NCI-H2171 (cell line): ENCODE measurements at regions not wholly inside any gene's neighbourhood (a gene's known extent, or its start where the extent isn't known, plus 50 kb on each side); places are given as distances from the start of the nearest gene placed in this dataset.
A peak's percentile ranks its signal among the peaks of the same experiment; 100 is the strongest.

Experiments
- DNase-seq: peaks from one replicate; lab custom pipeline; 2025; lab: John Stamatoyannopoulos, UW

- DNase-seq = no peak
Measured at GRCh38 chr3:177992993-177993970, 543.0 kb upstream of the KCNMB2 start.

DNA sequence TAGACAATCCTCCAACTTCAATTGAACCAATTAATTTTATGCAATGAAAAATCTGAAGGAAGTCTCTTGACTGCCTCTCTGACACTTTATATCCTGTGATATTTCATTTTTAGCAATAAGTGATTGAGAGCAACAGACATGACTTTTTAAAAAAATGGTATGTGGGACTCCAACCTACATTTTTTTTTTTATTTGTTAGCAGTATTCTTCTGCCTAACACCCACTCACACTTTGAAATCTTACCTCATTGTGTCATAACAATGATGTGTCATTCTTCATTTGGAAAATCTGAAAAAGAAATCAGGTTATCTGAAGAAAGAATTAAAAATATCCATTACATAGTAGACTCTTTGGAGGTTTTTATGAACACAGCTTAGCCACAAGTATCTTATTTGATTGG is 541.3 kb upstream of the KCNMB2 start:
- no peak for DNase-seq

GRCh38 chr3:177995381-177996085 is 540.7 kb upstream of the KCNMB2 start:
- no peak for DNase-seq

GRCh38 chr3:178001670-178002101 is 534.5 kb upstream of the KCNMB2 start:
- DNase-seq = no peak

GRCh38 chr3:178002113-178002512 is 534.1 kb upstream of the KCNMB2 start:
- DNase-seq = peak; percentile 15

- no peak for DNase-seq
Measured at GRCh38 chr3:178003756-178004155, 532.5 kb upstream of the KCNMB2 start.

- no peak for DNase-seq
Measured at GRCh38 chr3:178005961-178006360, 530.3 kb upstream of the KCNMB2 start.

GRCh38 chr3:178010306-178010705 is 525.9 kb upstream of the KCNMB2 start:
- DNase-seq = no peak

DNA sequence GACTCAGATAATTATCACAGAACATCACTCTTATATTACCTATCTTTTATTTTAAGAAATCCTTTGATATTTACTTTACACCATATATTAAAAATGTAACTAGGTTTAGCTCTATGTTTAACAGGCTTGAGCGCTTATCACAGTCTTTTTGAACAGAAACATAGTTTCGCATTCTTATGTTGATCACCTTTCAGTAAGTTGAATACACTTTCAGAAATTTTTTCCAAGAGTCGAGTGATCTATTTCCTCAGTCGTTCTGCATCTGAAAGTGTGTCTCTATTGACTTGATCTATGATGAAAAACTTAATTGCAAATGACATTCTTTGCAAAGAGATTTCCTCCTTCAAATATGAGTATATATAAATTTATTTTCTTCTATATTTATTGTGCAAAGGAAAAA is 516.6 kb upstream of the KCNMB2 start:
- DNase-seq = no peak

DNA sequence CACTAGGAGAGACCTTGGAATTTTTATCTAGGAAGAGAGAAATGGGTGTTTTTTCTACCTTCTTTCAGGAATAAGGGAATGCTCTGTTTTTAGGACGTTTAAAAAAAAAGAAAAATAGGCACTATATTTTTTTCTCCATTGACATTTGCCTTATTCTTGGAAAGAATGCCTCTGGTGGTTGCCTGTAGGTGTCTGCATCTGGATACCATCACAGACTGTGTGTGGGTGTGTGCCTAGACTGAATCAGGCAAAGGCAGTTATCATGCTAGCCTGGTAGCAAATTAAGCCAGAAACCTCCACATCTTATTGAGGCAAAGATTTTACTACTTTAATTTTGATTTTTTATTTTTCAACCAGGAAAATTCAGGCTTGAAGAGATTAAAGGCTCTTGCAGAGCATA is 513.6 kb upstream of the KCNMB2 start:
- DNase-seq = no peak

DNA sequence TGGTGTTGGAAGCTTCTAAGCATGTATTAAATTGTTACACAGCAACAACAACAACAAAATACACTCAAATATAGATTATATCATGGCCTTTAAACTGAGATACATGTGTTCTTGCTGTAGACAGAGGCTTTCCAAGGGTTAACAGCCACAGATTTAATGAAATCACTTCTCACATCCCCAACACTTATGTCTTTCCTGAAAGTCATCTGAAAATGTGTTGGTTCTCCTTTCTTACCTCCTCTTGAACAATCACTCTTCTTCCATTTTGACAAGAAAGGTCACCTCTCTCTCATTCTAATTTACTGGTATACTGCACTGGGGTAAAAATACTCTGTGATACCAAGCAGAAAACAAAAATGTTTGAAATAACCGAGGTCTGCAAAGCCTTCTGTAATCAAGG is 507.3 kb upstream of the KCNMB2 start:
- no peak for DNase-seq

GRCh38 chr3:178036451-178037144 is 499.6 kb upstream of the KCNMB2 start:
- DNase-seq = no peak

GRCh38 chr3:178041931-178042330 is 494.3 kb upstream of the KCNMB2 start:
- no peak for DNase-seq

DNA sequence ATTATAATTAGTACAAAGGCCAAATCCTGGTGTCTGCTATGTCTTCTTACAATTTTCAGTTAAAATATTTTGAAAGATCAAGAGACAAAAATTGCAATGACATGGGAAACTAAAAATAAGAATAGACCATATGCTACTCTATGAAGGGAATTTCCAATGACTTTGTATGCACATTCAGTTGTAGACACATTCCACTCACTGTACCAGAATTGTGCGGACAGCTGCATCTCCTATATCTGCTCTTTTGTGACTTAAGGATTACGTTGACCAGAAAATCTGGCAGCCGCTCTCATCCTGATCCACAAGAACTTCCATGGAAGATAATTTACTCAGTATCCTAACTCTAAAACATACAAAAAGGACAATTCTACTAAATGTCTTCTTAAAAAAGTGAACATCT is 493.9 kb upstream of the KCNMB2 start:
- no peak for DNase-seq

GRCh38 chr3:178043084-178043483 is 493.2 kb upstream of the KCNMB2 start:
- no peak for DNase-seq

- no peak for DNase-seq
Measured at GRCh38 chr3:178044320-178044719, 491.9 kb upstream of the KCNMB2 start.

GRCh38 chr3:178047496-178047895 is 488.7 kb upstream of the KCNMB2 start:
- DNase-seq = no peak

GRCh38 chr3:178048768-178049167 is 487.5 kb upstream of the KCNMB2 start:
- no peak for DNase-seq

DNA sequence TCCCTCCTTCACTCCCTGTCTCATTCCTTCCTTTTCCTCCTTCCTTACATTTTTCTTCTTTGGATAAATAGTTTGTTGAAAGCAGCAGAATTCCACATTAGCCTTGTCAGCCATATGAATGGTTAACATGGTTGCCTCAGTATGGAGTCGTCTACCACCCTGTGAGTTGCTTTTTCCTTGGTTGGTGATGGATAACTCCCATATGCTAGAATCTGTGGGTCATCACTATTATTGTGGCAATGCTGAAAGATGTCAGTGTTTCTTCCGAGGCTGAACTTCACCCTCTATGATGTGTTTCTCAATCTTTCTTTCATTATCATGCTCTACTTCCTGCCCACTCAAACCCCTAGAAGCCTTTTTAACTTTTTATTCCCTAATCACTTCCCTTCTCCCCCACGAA is 481.8 kb upstream of the KCNMB2 start:
- DNase-seq = no peak

GRCh38 chr3:178055939-178056338 is 480.3 kb upstream of the KCNMB2 start:
- DNase-seq = no peak

GRCh38 chr3:178056868-178057267 is 479.4 kb upstream of the KCNMB2 start:
- DNase-seq = no peak

DNA sequence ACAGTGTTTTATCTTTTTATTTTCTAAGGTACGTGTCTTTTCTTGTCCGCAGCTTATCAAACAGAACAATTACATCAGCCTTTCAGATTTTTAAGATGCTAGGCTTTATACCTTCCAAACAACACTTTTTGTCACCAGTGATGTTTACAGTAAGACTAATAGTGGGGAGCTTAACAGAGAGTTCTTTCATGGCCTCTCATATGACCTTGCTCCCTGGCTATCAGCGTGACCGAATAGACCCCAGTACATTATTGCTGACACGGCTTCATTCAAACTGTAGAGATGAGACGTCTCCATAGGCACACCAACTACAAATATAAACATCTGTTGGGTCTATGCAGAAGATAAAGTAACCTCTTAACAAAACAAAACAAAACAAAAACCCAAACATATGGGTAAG is 477.6 kb upstream of the KCNMB2 start:
- DNase-seq = no peak

DNA sequence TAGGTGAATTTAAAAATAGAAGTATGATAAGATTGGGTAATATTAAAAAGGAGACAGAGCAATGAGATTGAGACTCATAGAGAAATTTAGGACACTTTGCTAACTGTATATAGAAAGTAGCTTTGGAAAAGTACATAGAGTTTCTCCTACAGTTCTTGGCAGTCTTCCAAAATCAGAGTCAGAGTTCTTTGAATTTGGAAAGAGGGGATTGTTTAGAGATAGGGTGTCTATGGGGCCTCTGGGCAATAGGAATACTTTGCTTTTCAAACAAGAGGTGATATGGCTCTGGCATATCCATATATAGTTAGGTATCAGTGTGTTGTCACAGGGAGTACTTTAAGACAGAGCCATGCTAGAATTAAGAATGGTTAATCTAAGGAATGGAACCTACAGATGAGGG is 477.1 kb upstream of the KCNMB2 start:
- DNase-seq = no peak
